NCI-H1048 (cell line): ENCODE measurements at regions not wholly inside any gene's neighbourhood (a gene's known extent, or its start where the extent isn't known, plus 50 kb on each side); places are given as distances from the start of the nearest gene placed in this dataset.

Source experiments
- DNase-seq: peaks from one replicate; lab custom pipeline; 2025; lab: John Stamatoyannopoulos, UW

DNA sequence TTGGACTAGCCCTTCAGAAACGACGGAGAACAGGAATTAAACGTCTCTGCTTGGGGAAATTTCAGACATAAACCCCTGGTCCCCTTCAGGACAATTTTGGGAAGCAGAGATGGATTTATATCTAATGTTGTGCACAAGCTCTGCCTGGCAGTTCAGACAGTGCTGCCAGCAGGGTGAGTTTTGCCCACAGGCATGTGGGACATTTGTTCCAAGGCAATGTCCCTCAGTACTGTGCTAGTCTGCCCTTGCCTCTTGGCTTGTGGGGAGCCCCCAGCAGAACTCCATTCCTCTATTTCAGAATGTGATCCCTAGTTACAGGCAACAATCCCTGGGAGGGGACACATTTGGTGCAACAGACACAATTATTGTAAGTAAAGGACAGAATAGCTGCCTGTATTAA is 76.5 kb upstream of the GPR12 start:
- DNase-seq = no peak

DNA sequence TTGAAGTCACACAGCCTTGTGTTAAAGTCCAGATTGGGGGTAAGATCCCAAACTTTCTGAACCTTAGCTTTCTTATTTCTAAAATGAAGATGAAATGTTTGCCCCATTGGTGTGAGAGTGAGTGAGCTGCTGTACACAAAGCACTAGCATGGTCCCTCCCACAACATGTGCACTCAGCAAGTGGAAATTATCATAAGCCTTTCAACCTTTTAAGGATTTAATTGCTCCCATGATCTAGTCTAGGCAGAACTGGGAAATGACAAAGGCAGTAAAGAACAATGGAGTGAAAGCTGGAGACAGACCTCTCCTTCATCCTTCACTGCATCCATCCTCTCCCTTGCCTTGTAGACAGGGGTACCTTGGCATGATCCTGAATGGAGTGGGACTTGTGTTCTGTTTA is 76.0 kb upstream of the GPR12 start:
- DNase-seq = no peak

DNA sequence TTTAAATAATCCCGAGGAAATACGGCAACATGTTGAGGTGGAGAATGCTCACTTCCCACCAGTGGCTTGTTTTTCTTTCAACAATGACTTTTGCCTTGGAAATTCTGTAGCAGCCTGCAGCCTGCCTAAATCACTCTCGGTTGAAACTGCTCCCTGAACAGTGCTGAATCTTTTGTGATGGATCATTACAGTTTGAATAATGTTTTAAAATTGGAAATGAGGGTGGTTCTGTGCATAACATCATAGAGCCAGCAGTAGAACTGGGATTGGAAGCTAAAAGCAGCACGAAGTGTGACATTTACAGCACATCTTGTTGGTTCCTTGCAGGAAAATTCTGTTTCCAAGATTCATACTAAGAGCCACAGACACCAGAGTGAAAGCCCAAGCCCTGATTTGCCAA is 74.1 kb upstream of the GPR12 start:
- DNase-seq = no peak

DNA sequence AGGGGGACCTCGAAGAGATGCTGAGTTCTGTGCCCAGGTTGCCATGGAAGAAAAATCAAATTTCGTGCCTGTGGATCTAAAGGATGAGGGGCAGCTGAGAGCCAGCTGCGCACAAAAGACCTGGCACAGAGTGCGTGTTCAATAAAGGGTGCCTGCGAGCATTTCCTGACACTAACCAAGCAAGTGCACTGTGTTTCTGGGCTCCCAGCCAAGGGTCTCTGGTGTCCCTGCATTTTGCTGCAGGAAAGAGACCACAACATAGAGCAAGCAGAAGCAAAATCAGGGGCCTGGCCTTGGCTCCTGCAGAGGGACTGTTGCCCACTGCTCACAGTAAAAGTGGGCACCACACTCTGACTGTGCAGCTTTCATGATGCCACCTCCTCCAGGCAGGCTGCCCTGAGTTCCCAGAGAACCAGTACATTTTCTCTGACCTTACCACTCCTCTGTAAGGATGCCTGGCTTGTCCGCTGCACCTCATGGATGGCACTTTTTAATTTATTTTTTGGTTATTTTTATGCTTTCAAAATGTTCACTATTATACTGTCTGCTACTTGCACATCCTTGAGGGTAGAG is 70.8 kb upstream of the GPR12 start:
- no peak for DNase-seq

DNA sequence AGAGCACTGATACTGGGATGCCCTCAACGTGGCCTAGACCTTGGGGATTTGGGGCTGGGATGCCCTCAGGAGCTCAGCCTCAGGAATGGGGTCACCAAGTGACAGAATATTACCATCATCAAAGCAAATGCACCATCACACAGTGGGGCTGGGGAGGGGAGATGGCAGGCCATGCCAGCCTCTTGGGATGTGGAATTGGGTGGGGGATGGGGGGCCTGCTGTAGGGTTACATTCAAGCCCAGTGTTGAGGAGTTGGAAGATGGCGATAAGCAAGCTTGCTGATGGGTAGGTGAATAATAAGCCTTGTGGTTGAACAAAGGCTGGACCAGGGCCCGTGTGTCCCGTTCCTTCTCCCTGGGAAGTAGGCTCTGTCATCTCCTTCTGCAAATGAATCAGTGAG is 69.1 kb upstream of the GPR12 start:
- no peak for DNase-seq

DNA sequence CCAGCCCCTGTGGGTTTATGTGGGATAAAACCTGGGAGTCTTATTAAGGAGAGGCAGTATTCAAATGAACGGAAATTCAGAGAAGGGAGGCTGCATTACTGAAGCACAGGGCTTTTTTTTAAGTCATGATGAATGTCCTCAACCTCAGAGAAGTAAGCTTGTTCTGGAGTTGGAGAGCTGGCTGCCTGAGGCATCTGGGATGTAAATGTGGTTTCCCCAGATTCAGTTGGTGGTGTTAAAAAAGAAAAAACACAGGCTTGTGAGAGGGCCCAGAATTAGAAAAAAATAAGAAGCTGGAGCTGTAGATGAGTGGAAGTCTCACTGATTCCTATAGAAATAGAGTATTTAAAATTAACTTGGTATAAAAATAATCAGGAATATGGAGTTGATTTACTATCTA is 64.0 kb upstream of the GPR12 start:
- DNase-seq = no peak

DNA sequence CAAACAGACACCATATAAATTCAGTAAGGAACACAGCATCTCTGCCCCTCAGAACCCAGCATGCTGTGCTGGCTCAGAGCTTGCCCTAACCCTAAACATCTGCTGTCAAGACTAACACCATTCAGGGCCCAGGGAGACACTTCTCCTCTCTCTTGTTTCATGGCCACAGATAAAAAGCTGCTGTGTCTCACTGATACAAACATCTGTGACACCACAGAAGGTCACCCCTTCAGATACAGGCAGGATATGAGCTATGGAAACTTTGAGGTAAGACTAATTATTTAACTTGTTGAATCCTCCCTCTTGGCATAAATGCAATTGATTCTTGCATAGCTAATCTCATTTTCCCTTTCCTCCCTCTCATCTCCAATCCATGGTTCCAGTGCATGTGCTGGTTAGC is 61.6 kb upstream of the GPR12 start:
- DNase-seq = no peak

DNA sequence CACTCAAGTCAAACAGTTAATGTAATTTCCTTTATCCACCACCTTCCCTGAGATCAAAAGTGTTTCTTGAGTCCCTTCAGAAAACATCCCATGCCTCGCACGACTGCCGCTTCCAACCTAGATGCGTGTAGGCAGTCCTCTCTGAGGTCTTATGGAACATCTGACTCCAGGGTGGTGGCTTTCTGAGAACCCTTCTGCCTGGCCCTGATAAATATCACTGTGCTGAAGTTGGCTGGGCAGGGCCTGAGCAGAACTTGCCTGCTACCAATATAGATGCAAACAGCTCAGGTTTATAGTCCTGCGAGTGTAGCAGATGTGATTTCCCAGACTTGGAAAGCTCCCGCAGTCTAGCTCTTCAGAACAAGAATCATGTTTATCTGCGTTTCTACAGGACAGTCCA is 61.1 kb upstream of the GPR12 start:
- no peak for DNase-seq

DNA sequence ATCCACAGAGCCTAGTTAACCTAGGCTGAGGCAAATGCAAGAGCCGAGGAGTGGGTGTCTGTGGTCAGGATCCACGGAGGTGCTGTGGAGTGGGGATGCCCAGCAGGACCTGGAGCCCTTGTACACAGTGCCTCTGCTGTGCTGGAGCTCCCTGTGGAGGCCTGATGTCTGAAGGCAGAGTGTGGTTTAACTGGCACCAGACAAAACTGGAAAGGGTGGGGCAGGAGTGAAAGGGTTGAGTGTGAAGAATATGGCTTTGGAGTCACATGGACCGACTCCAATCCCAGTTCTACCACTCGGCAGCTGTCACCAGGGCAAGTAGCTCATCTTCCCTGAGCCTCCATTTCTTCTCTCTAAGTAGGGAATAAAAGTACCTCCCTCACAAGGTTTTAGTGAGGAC is 60.3 kb upstream of the GPR12 start:
- DNase-seq = no peak

DNA sequence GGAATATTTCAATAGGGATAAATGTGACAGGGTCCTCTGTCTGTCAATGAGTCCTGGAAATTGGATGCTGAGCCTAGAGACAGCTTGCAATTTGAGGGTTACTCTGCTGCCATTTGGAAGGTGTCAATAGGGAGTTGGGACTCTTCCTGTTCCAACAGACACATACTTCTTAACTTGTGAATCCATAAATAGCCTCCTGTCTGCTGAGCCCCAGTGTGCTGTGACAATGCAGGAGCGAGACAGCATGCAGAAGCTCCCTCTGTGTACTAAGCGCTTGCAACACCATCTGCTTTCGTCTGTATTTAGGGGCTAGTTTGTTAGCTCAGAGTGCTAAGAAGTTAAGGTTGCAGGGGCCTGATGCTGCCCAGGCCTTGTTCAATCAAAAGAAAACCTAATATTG is 58.5 kb upstream of the GPR12 start:
- no peak for DNase-seq

DNA sequence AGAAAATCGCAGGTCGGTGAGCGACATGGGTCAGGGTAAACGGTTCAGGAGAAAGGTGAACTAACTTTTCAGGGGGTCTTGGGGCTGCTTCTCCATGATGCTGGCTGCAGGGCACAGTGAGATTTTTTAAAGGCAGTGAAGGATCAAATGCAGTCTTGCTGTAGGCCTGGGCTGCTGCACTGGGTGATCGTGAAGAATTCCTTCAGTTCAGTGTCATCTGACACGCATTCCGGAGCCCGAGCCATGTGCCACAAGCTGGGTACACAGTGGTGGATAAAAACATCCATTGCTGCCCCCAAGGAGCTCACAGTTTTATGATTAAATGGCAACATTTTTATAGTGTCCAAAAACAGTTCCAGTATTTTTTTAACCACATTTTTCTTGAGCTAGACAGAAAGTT is 56.3 kb upstream of the GPR12 start:
- DNase-seq = no peak

DNA sequence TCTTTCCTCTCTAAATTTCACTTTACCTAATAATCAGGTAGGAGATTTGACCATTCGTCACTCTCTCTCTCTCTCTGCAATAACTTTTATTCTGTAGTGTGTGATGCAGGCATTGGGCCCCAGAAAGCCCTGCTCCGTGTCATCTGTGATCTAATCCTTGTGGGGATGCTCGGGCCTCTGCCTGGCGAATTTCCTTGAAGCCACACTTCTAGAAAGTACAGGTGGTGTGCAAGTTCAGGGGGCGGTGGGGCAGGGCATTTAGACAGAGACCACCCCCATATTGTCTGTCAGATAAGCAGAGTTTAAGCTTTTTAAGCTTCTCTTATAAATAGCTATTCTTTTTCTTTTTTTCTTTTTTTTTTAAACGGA is 53.4 kb upstream of the GPR12 start:
- DNase-seq = no peak

DNA sequence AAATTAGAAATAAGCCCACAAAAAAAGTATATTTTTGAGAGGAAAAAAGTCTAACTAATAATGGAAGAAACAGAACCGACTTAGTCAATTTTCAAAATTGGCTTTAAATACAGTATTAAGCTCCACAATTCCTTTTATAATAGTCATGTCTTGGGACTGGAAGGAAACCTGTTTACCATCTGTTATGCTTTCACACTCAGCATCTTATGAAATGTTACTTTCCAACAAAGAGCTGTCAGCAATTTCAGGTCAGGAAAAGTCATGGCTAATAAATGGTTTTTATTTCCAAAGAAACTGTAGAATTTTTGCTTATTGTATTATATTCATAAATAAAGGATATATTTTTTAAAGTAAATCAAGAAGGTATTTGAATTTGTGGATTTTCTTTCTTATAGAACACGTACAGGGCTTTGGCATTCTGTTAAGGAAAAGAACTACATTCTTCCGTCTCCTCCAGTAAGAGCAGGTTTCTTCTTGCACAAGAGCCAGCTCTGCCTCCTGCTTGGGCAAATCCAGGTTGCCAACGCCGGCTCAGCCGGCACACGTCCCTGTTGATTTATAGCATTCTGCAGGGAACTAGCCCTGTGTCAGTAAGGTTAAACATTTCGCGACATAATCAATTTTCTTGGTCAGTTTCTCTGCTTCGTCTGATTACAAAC is 52.9 kb upstream of the GPR12 start:
- DNase-seq = no peak

DNA sequence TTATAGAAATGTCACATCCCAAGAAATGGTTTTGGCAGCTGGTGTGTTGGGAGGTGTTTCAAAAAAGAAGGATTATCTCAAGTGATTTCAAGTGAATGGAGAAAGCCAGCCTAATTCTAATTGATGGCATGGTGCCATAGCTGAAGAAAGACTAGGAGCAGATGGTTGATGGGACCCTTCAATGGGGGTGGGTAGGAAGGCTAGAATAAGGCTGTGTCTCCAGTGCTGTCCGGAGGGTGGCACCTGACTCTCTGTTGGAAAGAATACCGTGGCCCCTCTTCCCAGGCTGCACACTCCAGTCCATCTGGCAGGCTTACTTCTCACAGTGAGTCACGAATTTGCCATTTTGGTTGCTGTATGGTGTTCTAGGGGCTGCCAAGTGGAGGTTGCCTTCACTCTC is 51.0 kb upstream of the GPR12 start:
- no peak for DNase-seq
